NCI-H2107 treated with DMSO at 0.1 percent for 48 hours (cell line): ENCODE measurements at regions not wholly inside any gene's neighbourhood (a gene's known extent, or its start where the extent isn't known, plus 50 kb on each side); places are given as distances from the start of the nearest gene placed in this dataset.
"Not testable (repeated sequence)": the region's sequence is repeated elsewhere in the genome, so short reads cannot be mapped to it uniquely, and the experiment has no call there.

ENCODE experiments used
- DNase-seq: peaks from one replicate; lab custom pipeline; 2025; ENCODE audit not compliant: unreplicated experiment; lab: John Stamatoyannopoulos, UW

GRCh38 chr9:85108746-85109145 is 439.2 kb downstream of the NTRK2 start:
- DNase-seq = no peak

DNA sequence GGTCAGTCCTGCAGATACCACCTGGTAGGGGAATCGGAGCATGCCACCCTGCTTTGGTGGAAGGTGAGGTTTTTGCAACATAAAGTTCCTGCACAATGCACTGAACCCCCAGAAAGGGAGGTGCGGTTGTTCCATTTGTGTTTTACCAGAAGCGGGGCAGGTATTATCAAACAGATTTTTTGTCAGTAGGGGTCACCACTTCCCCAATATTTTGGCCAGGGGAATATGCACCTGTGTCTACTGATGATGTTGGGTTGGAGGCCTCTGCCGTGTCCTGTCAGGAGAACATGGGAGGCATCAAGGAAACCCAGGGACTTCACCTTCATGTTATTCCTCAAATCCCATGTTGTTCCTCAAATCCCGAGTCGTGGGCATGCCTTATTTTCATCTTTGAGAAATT is 438.7 kb downstream of the NTRK2 start:
- no peak for DNase-seq

GRCh38 chr9:85089188-85089969 is 419.9 kb downstream of the NTRK2 start:
- DNase-seq = no peak

DNA sequence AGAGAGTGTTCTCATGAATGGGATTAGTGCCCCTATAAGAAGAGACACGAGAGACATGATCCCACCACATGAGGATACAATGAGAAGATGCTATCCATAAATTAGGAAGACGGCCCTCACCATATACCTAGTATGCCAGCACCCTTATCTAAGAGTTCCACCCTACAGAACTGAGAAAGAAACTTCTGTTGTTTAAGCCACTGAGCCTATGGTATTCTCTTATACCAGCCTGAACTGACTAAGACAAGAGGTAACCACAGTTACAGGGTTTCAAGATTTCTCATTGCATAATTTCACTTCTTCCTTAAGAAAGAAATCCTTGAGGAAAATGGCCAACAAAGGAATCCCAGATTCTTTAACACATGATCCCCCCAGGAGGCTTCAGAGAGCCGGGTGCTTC is 412.4 kb downstream of the NTRK2 start:
- no peak for DNase-seq

- no peak for DNase-seq
These were observed 409.8 kb downstream of the NTRK2 start for GRCh38 chr9:85079349-85079748.

GRCh38 chr9:85077944-85078343 is 408.4 kb downstream of the NTRK2 start:
- no peak for DNase-seq

GRCh38 chr9:85077146-85077545 is 407.6 kb downstream of the NTRK2 start:
- DNase-seq = not testable (repeated sequence)
